Vagina (tissue), 2 donors: ENCODE measurements at regions not wholly inside any gene's neighbourhood (a gene's known extent, or its start where the extent isn't known, plus 50 kb on each side); places are given as distances from the start of the nearest gene placed in this dataset.

Source experiments
- DNase-seq, 2 donors: peaks; one replicate each; pipeline ENCODE4 v3.0.0-alpha.2; 2017; ENCODE audit errors: extremely low spot score in 2 of 2
- H3K27ac ChIP-seq: fragments of 200-600 bp; sonication (generic); one replicate; pipeline ENCODE4 v1.5.1; 2019
- H3K27me3 ChIP-seq: fragments of 200-600 bp; sonication (generic); one replicate; pipeline ENCODE4 v1.5.1; 2019
- H3K36me3 ChIP-seq, 2 donors: fragments of 200-600 bp; sonication (generic); one replicate each; pipeline ENCODE4 v1.5.1; 2017 to 2019
- H3K4me1 ChIP-seq: fragments of 200-600 bp; sonication (generic); one replicate; pipeline ENCODE4 v1.5.1; 2019
- H3K4me3 ChIP-seq, 2 donors: fragments of 200-600 bp; sonication (generic); 1 replicate in 1 of 2; 2 replicates in 1 of 2; pipeline ENCODE4 v1.5.1; 2016 to 2019
- H3K9me3 ChIP-seq: fragments of 200-600 bp; sonication (generic); one replicate; pipeline ENCODE4 v1.5.1; 2019
- CTCF ChIP-seq, 3 experiments: fragments of 450-650 bp in 2 of 3; fragments of 200-600 bp in 1 of 3; sonication (generic) in 1 of 3; IDR thresholded peaks; one replicate each; pipeline ENCODE4 v1.5.1; 2017 to 2019; ENCODE audit warnings: antibody characterized with exemption in 3 of 3, mild to moderate bottlenecking in 2 of 3, moderate library complexity in 2 of 3
- POLR2A ChIP-seq, 2 donors: fragments of 450-650 bp; IDR thresholded peaks; one replicate each; pipeline ENCODE4 v1.6.1; 2017; ENCODE audit warnings: antibody characterized with exemption in 2 of 2, mild to moderate bottlenecking in 2 of 2, moderate library complexity in 2 of 2
- POLR2AphosphoS5 ChIP-seq, 2 donors: sonication (generic); formaldehyde crosslinking; IDR thresholded peaks; one replicate each; pipeline ENCODE4 v1.9.0; 2017; ENCODE audit warnings: antibody characterized with exemption in 2 of 2, mild to moderate bottlenecking in 2 of 2, low read depth in 1 of 2; ENCODE audit not compliant: insufficient read depth in 1 of 2
- intact Hi-C: fragments of 100-400 bp; cut with DNase I; formaldehyde crosslinking; loops from one replicate; pipeline ENCODE4 v1.15.1; 2023

- no peak overlapping the region for H3K27ac ChIP-seq
- DNase-seq: no peak
- intact Hi-C loops: no loop called here
- no peak overlapping the region for H3K4me3 ChIP-seq
- H3K36me3 ChIP-seq: no peaks in the 10 kb centered on the region
- TF ChIP-seq CTCF (IDR thresholded peaks at IDR 0.05) (no peak), POLR2AphosphoS5 (IDR thresholded peaks at IDR 0.05; ENCODE audit: insufficient read depth in 1 of 2, low read depth in 1 of 2) (no peak), POLR2A (IDR thresholded peaks at IDR 0.05) (no peak)
- H3K9me3 ChIP-seq: no peaks in the 10 kb centered on the region
- H3K27me3 ChIP-seq: no peaks in the 10 kb centered on the region
- H3K4me1 ChIP-seq: no peaks in the 10 kb centered on the region
These were observed 269.8 kb upstream of the PWP1 start for GRCh38 chr12:107415834-107416233.

GRCh38 chr12:107417004-107417403 lies 268.6 kb upstream of the PWP1 start:
- no peak for DNase-seq
- intact Hi-C loops: no loop called here
- no peaks in the 10 kb centered on the region for H3K36me3 ChIP-seq

GRCh38 chr12:107418981-107419380 lies 266.6 kb upstream of the PWP1 start:
- TF ChIP-seq CTCF (IDR thresholded peaks at IDR 0.05) (no peak), POLR2A (IDR thresholded peaks at IDR 0.05) (no peak), POLR2AphosphoS5 (IDR thresholded peaks at IDR 0.05; ENCODE audit: insufficient read depth in 1 of 2, low read depth in 1 of 2) (no peak)
- Histone ChIP-seq H3K4me1 (no peaks in the 10 kb centered on the region), H3K36me3 (no peaks in the 10 kb centered on the region), H3K4me3 (no peak overlapping the region), H3K9me3 (no peaks in the 10 kb centered on the region), H3K27ac (no peak overlapping the region), H3K27me3 (no peaks in the 10 kb centered on the region)
- no peak for DNase-seq
- intact Hi-C loops: no loop called here

More at GRCh38 chr12:107417004-107417403, 268.6 kb upstream of the PWP1 start:
- Histone ChIP-seq H3K4me1 (no peaks in the 10 kb centered on the region), H3K9me3 (no peaks in the 10 kb centered on the region), H3K27ac (no peak overlapping the region), H3K4me3 (no peak overlapping the region), H3K27me3 (no peaks in the 10 kb centered on the region)
- TF ChIP-seq POLR2AphosphoS5 (IDR thresholded peaks at IDR 0.05; ENCODE audit: insufficient read depth in 1 of 2, low read depth in 1 of 2) (no peak), CTCF (IDR thresholded peaks at IDR 0.05) (no peak), POLR2A (IDR thresholded peaks at IDR 0.05) (no peak)

GRCh38 chr12:107423531-107423930 lies 262.1 kb upstream of the PWP1 start:
- H3K27ac ChIP-seq: no peak overlapping the region
- no peaks in the 10 kb centered on the region for H3K4me1 ChIP-seq
- no peaks in the 10 kb centered on the region for H3K27me3 ChIP-seq
- DNase-seq: no peak
- no peak for TF ChIP-seq POLR2A (IDR thresholded peaks at IDR 0.05)
- TF ChIP-seq CTCF (IDR thresholded peaks at IDR 0.05): no peak
- TF ChIP-seq POLR2AphosphoS5 (IDR thresholded peaks at IDR 0.05; ENCODE audit: insufficient read depth in 1 of 2, low read depth in 1 of 2): no peak
- H3K4me3 ChIP-seq: no peak overlapping the region
- intact Hi-C loops: no loop called here
- no peaks in the 10 kb centered on the region for H3K36me3 ChIP-seq
- H3K9me3 ChIP-seq: no peaks in the 10 kb centered on the region

GRCh38 chr12:107429006-107429705 lies 256.4 kb upstream of the PWP1 start:
- intact Hi-C loops: no loop called here
- TF ChIP-seq POLR2AphosphoS5 (IDR thresholded peaks at IDR 0.05; ENCODE audit: insufficient read depth in 1 of 2, low read depth in 1 of 2) (no peak), POLR2A (IDR thresholded peaks at IDR 0.05) (no peak), CTCF (IDR thresholded peaks at IDR 0.05) (no peak)
- H3K4me1 ChIP-seq: no peaks in the 10 kb centered on the region
- no peaks in the 10 kb centered on the region for H3K9me3 ChIP-seq
- no peak overlapping the region for H3K27ac ChIP-seq
- no peaks in the 10 kb centered on the region for H3K27me3 ChIP-seq
- no peaks in the 10 kb centered on the region for H3K36me3 ChIP-seq
- no peak overlapping the region for H3K4me3 ChIP-seq
- no peak for DNase-seq
